PFSK-1 (cell line): ENCODE measurements at regions not wholly inside any gene's neighbourhood (a gene's known extent, or its start where the extent isn't known, plus 50 kb on each side); places are given as distances from the start of the nearest gene placed in this dataset.

Experiments used
- FOXP2 ChIP-seq: optimal IDR thresholded peaks from 2 replicates; pipeline ENCODE3; 2011; ENCODE audit warnings: borderline replicate concordance, control low read depth, inconsistent platforms; ENCODE audit not compliant: insufficient read depth; ENCODE audit errors: extremely low read length, extremely low read depth
- POLR2AphosphoS5 ChIP-seq: IDR thresholded peaks from 2 replicates; pipeline ENCODE4 v1.6.1; 2012; ENCODE audit warnings: low read depth, mild to moderate bottlenecking, control low read depth, low read length, moderate library complexity
- SIN3A ChIP-seq: IDR thresholded peaks from 2 replicates; pipeline ENCODE4 v1.6.1; 2012; ENCODE audit warnings: mild to moderate bottlenecking, low read length, moderate library complexity, borderline replicate concordance; ENCODE audit not compliant: insufficient read depth
- TAF1 ChIP-seq: IDR thresholded peaks from 2 replicates; pipeline ENCODE4 v1.6.1; 2012; ENCODE audit warnings: low read length, control low read depth, borderline replicate concordance; ENCODE audit not compliant: insufficient read depth
- TF ChIP-seq, protein P1 (sequence below), 2 experiments: IDR thresholded peaks; 2 replicates each; pipeline versions ENCODE4 v1.6.1 to v1.8.0; 2011 to 2012; ENCODE audit warnings: low read depth in 2 of 2, low read length in 2 of 2, control low read depth in 1 of 2, inconsistent platforms in 1 of 2, mild to moderate bottlenecking in 1 of 2, moderate library complexity in 1 of 2; ENCODE audit not compliant: insufficient read depth in 1 of 2

DNA sequence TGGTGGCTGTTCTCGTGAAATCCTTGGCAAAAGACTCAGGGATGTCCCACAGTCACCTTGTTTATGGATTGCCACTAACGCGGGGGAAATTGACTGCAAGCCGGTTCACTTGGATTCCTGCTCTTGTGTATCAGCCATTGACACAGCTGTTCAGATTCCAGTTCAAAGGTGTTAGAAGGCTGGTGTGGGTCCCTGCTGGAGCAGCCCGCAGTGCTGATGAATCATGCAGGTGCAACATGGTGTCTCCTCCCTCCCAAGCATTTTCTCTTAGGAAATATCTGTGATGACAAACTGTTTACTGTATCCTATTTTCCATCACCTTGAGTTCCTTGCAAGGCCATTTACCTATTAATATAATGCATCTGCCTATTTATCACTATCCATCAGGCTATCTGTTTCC, 170.1 kb downstream of the GATA3 start:
- TF ChIP-seq POLR2AphosphoS5 (no peak), TAF1 (no peak), FOXP2 (no peak), SIN3A (no peak)
- TF ChIP-seq, protein P1, sequence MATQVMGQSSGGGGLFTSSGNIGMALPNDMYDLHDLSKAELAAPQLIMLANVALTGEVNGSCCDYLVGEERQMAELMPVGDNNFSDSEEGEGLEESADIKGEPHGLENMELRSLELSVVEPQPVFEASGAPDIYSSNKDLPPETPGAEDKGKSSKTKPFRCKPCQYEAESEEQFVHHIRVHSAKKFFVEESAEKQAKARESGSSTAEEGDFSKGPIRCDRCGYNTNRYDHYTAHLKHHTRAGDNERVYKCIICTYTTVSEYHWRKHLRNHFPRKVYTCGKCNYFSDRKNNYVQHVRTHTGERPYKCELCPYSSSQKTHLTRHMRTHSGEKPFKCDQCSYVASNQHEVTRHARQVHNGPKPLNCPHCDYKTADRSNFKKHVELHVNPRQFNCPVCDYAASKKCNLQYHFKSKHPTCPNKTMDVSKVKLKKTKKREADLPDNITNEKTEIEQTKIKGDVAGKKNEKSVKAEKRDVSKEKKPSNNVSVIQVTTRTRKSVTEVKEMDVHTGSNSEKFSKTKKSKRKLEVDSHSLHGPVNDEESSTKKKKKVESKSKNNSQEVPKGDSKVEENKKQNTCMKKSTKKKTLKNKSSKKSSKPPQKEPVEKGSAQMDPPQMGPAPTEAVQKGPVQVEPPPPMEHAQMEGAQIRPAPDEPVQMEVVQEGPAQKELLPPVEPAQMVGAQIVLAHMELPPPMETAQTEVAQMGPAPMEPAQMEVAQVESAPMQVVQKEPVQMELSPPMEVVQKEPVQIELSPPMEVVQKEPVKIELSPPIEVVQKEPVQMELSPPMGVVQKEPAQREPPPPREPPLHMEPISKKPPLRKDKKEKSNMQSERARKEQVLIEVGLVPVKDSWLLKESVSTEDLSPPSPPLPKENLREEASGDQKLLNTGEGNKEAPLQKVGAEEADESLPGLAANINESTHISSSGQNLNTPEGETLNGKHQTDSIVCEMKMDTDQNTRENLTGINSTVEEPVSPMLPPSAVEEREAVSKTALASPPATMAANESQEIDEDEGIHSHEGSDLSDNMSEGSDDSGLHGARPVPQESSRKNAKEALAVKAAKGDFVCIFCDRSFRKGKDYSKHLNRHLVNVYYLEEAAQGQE (IDR thresholded peaks at IDR 0.05; ENCODE audit: insufficient read depth in 1 of 2, low read depth in 2 of 2, low read length in 2 of 2) = no peak
